Embryonic facial prominence (tissue), 1 donor: ENCODE measurements at regions not wholly inside any gene's neighbourhood (a gene's known extent, or its start where the extent isn't known, plus 50 kb on each side); places are given as distances from the start of the nearest gene placed in this dataset.

Experiments used
- DNase-seq: peaks from one replicate; pipeline ENCODE4 v3.0.0-alpha.2; 2016; ENCODE audit errors: extremely low spot score

- DNase-seq, result no peak
These were observed 498.6 kb downstream of the CAAP1 start for GRCh38 chr9:26394025-26394424.

DNA sequence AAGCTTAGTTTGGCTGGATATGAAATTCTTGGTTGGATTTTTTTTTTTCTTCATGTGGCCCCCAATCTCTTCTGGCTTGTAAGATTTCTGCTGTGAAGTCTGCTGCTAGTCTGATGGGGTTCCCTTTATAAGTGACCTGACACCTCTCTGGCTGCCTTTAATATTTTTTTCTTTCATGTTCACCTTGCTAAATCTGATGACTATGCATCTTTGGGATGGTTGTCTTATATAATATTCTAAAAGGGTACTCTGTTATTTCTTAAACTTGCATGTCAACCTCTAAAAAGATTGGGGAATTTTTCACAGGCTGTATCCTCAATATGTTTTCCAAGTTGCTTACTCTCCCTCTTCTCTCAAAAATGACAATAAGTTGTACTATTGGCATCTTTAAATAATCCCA lies 500.0 kb downstream of the CAAP1 start:
- DNase-seq, result no peak

GRCh38 chr9:26391036-26391435 lies 501.6 kb downstream of the CAAP1 start:
- no peak for DNase-seq

DNA sequence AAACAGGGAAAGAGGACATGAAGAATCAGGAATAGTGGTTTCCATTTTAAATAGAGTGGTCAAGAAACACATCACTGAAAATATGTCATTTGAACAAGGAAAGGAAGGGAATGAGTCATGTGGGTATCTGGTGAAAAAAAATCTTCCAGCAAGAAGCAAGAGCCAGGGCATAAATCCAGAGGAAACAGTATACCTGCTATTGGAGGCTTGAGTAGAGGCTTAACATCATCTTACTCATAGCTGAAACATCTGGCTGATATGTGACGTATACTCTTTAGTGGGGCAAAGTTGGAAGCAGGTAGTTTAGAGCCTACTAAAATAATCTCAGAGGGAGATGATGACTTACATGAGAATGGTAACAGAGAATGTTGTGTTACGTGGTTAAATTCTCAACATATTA lies 517.2 kb downstream of the CAAP1 start:
- DNase-seq, result no peak

GRCh38 chr9:26373616-26374015 lies 519.0 kb downstream of the CAAP1 start:
- no peak for DNase-seq

GRCh38 chr9:26371236-26371635 lies 521.4 kb downstream of the CAAP1 start:
- no peak for DNase-seq

DNA sequence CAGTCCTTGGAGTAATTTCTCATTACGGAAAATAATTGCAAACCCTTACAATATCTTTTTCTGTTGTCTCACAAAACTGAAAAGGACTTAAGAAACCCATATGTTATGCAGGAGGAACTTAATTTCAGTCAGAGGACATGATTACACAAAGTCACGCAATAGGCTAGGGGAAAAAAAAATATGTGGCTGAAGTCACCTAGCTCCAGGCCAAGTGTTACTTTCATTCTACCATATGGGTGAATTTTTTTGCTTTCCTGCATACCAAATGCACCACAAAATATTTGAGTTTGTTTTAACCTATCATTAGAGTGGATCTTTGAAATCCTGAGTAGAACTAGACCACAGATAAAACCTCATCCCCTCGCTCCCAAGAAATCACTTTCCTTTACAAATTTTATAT lies 523.5 kb downstream of the CAAP1 start:
- DNase-seq, result no peak

DNA sequence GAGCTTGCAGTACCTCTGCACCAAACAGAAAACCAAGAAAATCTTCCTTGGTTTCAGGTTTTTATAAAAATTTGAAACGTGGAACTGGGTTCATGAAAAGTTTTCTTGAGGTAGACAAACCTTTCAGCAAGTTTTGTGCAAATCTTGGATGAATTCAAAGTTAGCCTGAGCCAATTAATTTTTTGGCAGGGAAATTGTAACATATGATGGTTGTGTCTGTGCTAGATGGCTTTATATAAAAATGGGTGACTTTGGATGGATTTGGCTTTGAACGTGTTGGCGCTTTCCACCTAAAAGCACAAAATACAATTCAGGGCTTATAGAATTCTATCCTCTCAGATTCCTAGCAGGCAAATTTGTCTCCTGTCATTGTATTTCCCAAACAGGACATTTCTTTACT lies 524.4 kb downstream of the CAAP1 start:
- no peak for DNase-seq

GRCh38 chr9:26361010-26361409 lies 531.6 kb downstream of the CAAP1 start:
- no peak for DNase-seq

DNA sequence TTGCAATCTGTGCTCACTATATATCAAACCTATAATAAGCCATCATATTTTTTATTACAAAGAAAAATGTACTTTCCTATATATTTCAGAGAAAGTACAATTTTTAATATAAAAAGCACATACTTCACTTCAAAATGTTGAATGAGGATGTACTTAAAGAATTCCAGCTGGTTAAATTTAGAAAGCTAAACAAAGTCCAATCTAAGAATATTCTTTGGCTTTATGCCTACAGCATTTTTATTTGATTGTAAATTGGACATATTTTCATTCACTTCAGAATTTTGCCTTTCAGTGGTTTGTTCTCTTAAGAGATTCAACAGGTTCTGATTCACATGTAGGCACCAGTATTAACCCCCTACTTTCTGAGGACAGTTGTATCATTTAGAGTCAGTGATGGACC lies 533.8 kb downstream of the CAAP1 start:
- no peak for DNase-seq

DNA sequence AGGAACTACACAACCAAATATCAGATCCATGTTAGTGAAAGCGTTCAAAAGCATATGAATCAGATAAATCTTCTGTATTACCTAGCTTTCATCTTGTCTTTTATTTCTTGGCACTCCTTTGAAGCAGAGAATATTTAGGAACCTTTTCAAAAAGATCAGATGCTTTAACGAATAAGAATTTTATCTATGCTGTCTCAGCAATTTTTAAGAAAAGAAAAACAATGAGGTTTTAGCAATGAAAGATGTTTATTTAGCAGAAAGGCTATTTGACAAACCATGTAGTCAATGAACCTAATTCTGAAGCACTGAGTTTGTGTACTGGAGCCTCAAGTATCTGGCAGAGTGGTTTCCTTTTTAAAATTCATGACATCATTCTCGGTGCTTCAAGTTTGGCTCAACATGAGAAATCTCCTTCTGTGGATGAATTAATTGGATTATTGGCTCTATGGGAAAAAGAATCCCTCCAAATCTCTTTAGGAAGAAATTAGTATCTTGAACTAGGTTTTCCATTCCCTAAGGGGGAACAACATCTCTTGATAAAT lies 534.7 kb downstream of the CAAP1 start:
- no peak for DNase-seq

DNA sequence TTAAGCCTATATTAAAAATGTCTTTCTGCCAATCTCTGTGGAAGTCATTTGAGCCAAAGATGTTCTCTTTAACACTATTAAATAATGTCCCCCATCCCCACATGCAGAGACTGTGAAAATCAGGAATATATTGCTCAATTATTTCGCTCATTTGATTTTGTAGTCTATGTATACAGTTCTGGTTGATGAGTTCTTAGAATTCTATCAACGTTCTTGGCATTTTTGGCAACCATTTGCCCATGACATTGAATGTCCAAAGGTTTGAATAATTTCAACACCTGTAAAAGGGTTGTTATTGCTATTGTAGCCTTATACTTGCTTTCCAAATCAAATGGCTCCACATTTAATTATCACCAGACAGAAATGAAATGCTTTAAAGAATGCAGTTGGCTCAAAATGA lies 536.1 kb downstream of the CAAP1 start:
- DNase-seq, result no peak

DNA sequence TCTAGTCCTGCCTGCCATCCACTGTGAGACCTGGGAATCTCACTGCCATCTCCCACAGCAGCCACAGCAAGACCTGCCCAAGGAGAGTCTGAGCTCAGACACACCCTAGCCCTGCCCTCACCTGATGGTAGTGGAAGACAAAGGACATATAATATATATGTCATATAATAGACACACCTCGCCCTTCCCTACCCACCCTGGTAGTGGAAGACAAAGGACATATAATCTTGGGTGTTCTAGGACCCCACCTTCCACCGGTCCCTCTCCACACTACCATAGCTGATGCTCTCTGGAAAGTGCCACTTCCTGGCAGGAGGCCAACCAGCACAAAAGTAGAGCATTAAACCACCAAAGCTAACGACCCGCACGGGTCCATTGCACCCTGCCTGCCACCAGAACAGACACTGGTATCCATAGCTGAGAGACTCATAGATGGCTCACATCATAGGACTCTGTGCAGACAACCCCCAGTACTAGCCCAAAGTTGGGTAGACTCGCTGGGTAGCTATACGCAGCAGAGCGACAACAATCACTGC lies 545.6 kb downstream of the CAAP1 start:
- no peak for DNase-seq

DNA sequence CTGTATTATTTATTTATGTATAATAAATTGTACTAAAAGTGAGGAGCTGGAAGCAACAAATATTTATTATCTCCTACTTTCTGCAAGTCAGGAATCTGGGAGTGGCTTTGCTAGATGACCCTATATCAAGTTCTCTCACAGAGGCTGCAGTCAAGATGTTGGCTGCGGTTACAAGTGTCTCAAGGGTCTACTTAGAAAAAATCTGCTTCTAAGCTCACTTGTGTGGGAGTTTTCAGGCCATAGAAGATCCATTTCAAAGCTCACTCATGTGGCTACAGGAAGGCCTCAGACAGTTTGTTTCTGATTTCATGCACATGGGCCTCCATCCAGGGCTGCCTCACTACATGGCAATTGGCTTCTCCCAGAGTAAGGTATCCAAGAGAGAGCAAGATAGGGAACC lies 551.1 kb downstream of the CAAP1 start:
- DNase-seq, result no peak

DNA sequence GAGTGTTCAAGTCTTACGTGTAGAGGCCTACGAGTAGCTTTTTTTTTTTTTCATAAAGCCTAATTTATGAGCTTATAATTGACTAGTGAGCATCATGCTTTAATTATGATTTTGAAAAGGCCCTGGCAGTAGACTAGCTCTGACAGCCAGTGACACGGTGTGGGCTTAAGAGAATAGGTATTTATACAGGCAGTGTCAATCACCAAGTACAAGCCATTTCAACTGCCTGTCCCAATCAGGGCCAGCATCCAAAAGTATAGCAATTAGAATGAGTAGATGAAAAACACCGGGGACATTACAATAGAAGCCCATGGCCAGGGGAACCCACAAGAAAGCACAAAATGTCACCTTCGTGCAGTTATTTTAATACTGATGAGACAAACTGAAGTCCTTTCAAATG lies 552.8 kb downstream of the CAAP1 start:
- no peak for DNase-seq

DNA sequence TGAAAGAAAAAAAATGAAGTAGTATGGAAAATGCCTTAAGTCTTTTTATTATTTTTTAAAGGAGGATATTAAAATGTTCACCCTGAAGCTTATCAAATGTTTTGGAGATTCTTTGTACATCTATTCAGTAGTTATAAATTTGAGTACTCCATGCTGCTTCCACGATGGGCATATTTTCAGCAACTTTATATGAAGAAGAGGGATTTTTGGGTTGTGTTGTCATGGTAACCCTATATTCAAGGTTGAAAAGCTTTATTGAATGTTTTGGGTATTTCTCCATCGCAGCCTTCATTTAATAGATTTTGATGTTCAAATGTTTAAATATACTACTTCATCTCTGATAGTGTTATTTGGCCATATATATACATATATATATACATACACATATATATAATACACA lies 557.5 kb downstream of the CAAP1 start:
- no peak for DNase-seq

GRCh38 chr9:26334706-26335105 lies 557.9 kb downstream of the CAAP1 start:
- no peak for DNase-seq

GRCh38 chr9:26331223-26331622 lies 561.4 kb downstream of the CAAP1 start:
- DNase-seq, result no peak

- no peak for DNase-seq
These were observed 562.6 kb downstream of the CAAP1 start for GRCh38 chr9:26329974-26330373.

DNA sequence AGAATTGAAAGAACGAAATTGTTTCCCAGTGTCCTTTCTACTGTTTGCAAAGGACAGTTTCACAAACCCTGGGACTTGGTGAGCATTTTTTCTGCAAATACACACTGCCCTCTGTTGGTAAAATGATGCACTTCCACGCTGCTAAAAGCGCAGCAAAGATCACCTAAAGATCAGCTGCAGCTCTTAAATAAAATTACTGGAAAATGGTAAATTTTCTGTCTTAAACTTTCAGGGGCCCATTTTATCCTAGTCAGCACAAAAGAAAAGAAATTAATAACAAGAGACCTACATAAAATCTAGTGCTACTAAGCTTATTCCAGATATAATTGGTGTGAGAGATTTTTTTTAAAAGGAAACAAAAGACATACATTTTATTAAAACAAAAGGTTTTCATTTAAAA lies 566.0 kb downstream of the CAAP1 start:
- DNase-seq, result peak; percentile 23

GRCh38 chr9:26325444-26325829 lies 567.2 kb downstream of the CAAP1 start:
- no peak for DNase-seq

DNA sequence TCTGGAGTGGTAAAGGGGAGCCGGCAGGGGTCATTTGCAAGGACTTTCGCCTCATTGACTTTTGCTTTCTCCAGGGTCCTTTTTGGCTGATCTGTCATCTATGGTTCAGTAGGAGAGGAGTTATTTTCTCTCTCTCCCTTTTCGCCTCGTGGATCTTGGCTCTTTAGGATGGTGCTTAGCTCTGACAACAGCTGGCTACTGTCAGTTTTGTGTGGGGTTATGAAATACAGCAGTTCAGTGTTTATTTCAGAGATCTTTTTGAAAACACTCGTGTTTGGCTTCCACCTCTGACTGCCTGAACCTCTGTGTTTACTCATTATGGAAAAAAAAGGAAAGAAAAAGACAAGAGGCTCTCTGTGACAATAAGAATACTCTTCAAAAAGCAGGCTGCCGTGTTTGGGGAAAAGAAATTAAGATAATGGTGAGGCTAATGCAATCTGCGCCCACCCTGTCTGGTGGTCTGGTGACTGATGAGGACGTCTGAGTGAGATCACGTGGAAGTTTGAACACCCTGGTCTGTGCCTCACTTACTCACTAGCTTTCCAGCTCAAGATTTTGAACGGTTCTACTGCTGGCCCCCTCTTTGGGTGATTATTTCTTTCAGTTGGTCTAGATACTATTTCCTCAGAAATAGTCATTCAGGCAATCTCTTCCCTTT lies 567.7 kb downstream of the CAAP1 start:
- no peak for DNase-seq

DNA sequence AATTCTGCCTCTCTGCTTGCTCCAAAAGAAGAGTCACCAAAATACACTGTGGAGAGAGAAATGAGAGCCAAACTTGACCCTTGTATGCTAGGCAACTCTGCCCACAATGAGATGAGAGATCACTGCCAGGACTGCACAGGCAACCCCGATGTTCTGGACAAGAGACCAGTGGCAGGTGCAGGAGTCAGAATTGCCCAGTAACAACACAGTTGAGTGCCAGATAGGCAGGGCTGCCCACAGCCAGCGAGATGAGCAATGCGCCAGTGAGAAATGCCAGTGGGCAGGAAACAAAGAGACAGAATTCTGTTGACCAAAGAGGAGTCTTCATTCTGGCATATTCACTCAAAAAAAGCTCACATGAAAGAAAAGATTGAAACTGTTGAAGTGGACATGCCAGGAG lies 570.7 kb downstream of the CAAP1 start:
- DNase-seq, result no peak

- DNase-seq, result no peak
These were observed 572.7 kb downstream of the CAAP1 start for GRCh38 chr9:26319859-26320258.
